Tibial nerve (tissue), 4 donors: ENCODE measurements at regions not wholly inside any gene's neighbourhood (a gene's known extent, or its start where the extent isn't known, plus 50 kb on each side); places are given as distances from the start of the nearest gene placed in this dataset.

Experiments
- CTCF ChIP-seq, 5 experiments: fragments of 200-600 bp in 3 of 5; fragments of 450-650 bp in 2 of 5; sonication (generic) in 3 of 5; IDR thresholded peaks; one replicate each; pipeline ENCODE4 v1.5.1; 2016 to 2019; ENCODE audit warnings: antibody characterized with exemption in 5 of 5, mild to moderate bottlenecking in 3 of 5, moderate library complexity in 2 of 5
- EP300 ChIP-seq, 2 donors: sonication (generic); formaldehyde crosslinking; IDR thresholded peaks; one replicate each; pipeline ENCODE4 v1.6.1; 2017; ENCODE audit warnings: antibody characterized with exemption in 2 of 2, mild to moderate bottlenecking in 1 of 2
- POLR2A ChIP-seq, 2 donors: fragments of 450-650 bp; IDR thresholded peaks; one replicate each; pipeline ENCODE4 v1.6.1; 2017; ENCODE audit warnings: antibody characterized with exemption in 2 of 2, mild to moderate bottlenecking in 2 of 2, moderate library complexity in 2 of 2

- TF ChIP-seq CTCF (IDR thresholded peaks at IDR 0.05) (no peak), EP300 (IDR thresholded peaks at IDR 0.05) (no peak), POLR2A (IDR thresholded peaks at IDR 0.05) (no peak)
Measured at GRCh38 chr5:19169426-19169825, 818.6 kb downstream of the CDH18 start.
